Activated naive CD8-positive, alpha-beta T cell treated with anti-CD3 and anti-CD28 coated beads for 36 hours (primary cell): ENCODE measurements at regions not wholly inside any gene's neighbourhood (a gene's known extent, or its start where the extent isn't known, plus 50 kb on each side); places are given as distances from the start of the nearest gene placed in this dataset.
"Not testable (repeated sequence)": the region's sequence is repeated elsewhere in the genome, so short reads cannot be mapped to it uniquely, and the experiment has no call there.

ENCODE experiments used
- DNase-seq: peaks from one replicate; pipeline ENCODE4 v3.0.0; 2021
- H3K27ac Mint-ChIP-seq: one replicate; pipeline ENCODE4 v1.8.0; 2022; ENCODE audit warnings: mild to moderate bottlenecking, moderate library complexity, mixed read lengths
- H3K27me3 Mint-ChIP-seq: one replicate; pipeline ENCODE4 v1.8.0; 2022; ENCODE audit warnings: mild to moderate bottlenecking, mixed read lengths
- H3K36me3 Mint-ChIP-seq: one replicate; pipeline ENCODE4 v1.8.0; 2021; ENCODE audit warnings: mild to moderate bottlenecking, mixed read lengths
- H3K4me1 Mint-ChIP-seq: one replicate; pipeline ENCODE4 v1.8.0; 2021; ENCODE audit warnings: mixed read lengths
- H3K4me3 Mint-ChIP-seq: one replicate; pipeline ENCODE4 v1.8.0; 2022; ENCODE audit warnings: mild to moderate bottlenecking, moderate library complexity, mixed read lengths
- H3K9me3 Mint-ChIP-seq: one replicate; pipeline ENCODE4 v1.8.0; 2022; ENCODE audit warnings: mixed read lengths

DNA sequence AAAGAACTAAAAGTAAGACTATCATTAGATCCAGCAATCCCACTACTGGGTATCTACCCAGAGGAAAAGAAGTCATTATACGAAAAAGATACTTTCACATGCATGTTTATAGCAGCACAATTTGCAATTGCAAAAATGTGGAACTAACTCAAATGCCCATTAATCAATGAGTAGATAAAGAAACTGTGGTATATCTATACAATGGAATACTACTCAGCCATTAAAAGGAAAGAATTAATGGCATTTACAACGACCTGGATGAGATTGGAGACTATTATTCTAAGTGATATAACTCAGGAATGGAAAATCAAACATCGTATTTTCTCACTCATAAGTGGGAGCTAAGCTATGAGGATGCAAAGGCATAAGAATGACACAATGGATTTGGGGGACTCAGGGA, 80.5 kb upstream of the KDM7A start:
- H3K4me1 Mint-ChIP-seq: peaks cover 22% of the 10 kb centered on the region
- not testable (repeated sequence) for H3K36me3 Mint-ChIP-seq, H3K27me3 Mint-ChIP-seq, DNase-seq, H3K27ac Mint-ChIP-seq, H3K9me3 Mint-ChIP-seq, H3K4me3 Mint-ChIP-seq

DNA sequence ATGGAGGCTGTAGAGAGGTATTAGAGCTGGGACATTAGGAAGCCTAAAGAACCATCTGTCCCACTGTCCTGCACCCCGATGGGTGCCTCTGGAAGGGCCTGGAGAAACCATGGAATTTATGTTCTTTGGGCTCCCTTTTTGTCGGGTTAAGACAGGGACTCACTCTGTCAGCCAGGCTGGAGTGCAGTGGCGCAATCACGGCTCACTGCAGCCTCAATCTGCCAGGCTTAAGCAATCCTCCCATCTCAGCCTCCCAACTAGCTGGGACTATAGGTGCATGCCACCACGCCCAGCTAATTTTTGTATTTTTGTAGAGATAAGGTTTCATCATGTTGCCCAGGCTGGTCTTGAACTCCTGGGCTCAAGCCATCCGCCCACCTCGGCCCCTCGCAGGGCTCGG, 78.2 kb upstream of the KDM7A start:
- H3K9me3 Mint-ChIP-seq, H3K36me3 Mint-ChIP-seq, H3K27ac Mint-ChIP-seq, H3K27me3 Mint-ChIP-seq, H3K4me3 Mint-ChIP-seq, DNase-seq: not testable (repeated sequence)
- peaks cover 17% of the 10 kb centered on the region for H3K4me1 Mint-ChIP-seq

DNA sequence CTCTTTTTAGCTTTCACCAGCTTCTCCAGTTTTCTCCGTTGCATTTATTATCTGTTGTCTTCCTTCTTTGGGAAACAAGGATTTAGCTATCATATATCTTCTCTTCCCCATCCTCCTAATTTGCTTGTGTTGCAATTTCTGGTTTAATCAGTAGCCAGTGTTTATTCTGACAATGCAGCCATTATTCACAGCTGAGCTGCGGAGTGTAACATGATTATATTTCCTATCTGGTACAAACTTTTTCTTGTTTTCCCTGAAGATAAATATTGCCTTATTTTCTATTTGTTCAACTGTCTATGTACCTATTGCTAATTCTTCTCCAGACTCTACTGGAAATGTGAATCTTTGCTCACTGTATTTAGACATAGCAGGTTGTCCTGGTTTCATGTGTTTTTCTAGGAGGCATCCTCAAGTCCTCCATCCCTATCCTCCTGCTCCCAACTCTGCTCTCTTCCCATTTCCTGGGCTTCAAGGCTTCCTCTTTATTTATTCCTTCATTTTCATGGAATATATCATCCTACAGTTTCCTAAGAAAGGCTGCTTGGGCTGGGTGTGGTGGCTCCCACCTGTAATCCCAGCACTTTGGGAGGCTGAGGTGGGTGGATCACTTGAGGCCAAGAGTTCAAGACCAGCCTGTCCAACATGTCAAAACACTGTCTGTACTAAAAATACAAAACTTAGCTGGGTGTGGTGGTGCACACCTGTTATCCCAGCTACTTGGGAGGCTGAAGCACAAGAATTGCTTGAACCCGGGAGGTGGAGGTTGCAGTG, 72.4 kb upstream of the KDM7A start:
- H3K4me1 Mint-ChIP-seq: peaks cover 17% of the 10 kb centered on the region
- H3K9me3 Mint-ChIP-seq: no peaks in the 10 kb centered on the region
- H3K36me3 Mint-ChIP-seq: no peaks in the 10 kb centered on the region
- no peak overlapping the region for H3K4me3 Mint-ChIP-seq
- H3K27me3 Mint-ChIP-seq: no peaks in the 10 kb centered on the region
- H3K27ac Mint-ChIP-seq: no peak overlapping the region
- no peak for DNase-seq

DNA sequence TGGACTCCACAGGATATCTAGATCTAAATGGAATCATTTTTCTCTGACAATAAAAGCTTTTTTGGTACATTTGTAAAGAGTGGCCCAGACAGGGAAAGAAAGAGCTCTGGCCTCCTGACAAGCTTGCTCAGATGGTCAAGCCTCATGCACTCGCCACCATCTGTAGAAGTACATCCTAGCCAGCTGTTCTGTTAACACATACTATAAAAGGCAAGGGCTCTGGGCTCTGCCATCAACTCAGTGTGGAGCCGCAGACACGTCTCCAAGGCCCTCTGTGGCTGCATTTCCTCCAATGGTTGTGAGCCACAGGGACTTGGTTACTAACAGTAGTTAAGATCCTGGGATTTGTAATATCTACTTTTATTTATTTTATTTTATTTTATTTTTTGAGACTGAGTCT, 70.8 kb upstream of the KDM7A start:
- no peaks in the 10 kb centered on the region for H3K27me3 Mint-ChIP-seq
- no peak overlapping the region for H3K4me3 Mint-ChIP-seq

DNA sequence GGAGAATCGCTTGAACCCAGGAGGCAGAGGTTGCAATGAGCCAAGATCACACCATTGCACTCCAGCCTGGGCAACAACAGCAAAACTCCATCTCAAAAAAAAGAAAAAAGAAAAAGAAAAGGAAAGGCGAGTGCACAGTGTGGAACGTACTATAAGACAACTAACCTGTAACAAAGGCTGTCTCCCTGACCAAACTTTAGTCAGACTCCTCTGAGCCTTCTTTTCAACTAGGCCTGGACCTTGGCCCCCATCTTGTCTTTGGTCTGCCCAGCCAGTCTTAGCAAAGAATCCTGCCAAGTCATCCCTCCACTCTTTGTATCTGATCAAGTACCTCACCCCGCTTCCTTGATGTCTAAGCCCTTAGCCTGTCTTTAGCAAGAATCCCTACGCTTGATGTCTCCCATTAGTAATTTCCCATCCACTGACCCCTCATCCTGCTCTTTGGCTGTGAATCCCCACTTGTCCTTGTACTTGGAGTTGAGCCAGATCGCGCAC, 68.9 kb upstream of the KDM7A start:
- H3K9me3 Mint-ChIP-seq: no peaks in the 10 kb centered on the region
- H3K36me3 Mint-ChIP-seq: no peaks in the 10 kb centered on the region
- DNase-seq: no peak
- H3K4me1 Mint-ChIP-seq: peaks cover 14% of the 10 kb centered on the region
- no peak overlapping the region for H3K27ac Mint-ChIP-seq
- no peaks in the 10 kb centered on the region for H3K27me3 Mint-ChIP-seq
- no peak overlapping the region for H3K4me3 Mint-ChIP-seq

More for the DNA sequence above, 70.8 kb upstream of the KDM7A start:
- no peak overlapping the region for H3K27ac Mint-ChIP-seq
- no peak for DNase-seq
- H3K9me3 Mint-ChIP-seq: no peaks in the 10 kb centered on the region
- H3K4me1 Mint-ChIP-seq: peaks cover 10% of the 10 kb centered on the region
- H3K36me3 Mint-ChIP-seq: no peaks in the 10 kb centered on the region

DNA sequence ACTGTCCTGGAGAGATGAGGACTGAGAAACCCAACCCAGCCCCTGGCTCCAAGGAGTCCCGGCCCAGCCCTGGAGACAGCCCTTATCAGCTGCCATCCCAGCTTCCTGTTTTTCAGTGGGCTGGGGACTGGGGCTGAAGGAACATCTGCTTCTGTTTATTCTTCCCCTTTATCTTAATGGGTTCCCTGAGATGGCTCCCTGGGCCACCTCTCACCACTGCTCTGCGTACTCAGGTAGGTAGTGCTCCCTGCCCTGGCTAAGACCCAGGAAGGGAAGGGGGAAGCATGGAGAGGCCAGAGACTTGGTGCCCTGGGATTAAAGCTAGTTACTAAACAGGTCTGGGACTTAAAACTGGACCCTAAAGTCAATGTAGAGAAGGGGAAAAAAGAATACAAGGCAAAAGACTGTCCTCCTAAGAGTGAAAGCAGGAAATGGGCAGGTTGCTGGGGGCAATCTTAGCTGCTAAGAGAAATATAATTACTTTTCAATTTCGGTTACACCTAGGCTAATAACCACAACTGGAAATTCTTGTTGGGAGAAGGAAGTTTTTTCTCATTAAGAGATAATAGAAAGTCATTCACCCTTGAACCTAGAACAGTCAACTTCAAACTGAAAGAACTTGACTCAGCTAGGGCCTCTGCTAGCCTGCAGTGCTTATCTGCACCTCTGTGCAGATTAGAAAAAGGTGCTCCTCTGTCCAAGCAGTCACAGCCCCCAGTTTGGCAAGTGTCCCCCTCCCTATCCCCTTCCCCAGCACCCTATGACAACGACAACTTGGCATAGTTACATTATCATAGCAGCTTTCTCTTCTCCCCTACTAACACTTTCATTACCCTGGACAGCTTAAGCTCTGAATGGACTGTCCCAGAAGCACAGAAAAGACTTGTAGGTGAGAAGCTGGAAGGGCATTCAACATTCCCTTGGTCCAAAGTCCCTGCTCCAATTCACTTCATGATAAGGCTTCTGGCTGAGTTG, 65.6 kb upstream of the KDM7A start:
- DNase-seq: no peak
- H3K36me3 Mint-ChIP-seq: no peaks in the 10 kb centered on the region
- peak overlapping the region; percentile 54 for H3K27ac Mint-ChIP-seq
- no peak overlapping the region for H3K4me3 Mint-ChIP-seq
- peaks cover 20% of the 10 kb centered on the region for H3K4me1 Mint-ChIP-seq
- no peaks in the 10 kb centered on the region for H3K27me3 Mint-ChIP-seq
- no peaks in the 10 kb centered on the region for H3K9me3 Mint-ChIP-seq

DNA sequence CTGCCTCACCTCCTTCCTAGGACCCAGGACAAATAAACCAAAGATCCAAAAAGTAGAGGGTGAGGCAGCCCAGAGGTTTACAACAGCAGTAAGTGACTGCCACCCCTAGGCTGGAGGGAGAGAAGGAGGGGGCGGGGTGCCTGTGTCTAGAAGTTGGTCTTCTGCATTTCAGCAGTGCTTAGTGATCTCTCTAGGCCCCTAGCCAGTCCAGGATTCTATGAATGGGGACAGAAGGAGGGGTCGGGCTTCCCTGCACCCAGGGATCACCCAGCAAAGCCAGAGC, 62.8 kb upstream of the KDM7A start:
- Mint-ChIP-seq H3K27me3 (no peaks in the 10 kb centered on the region), H3K4me1 (peaks cover 20% of the 10 kb centered on the region), H3K9me3 (no peaks in the 10 kb centered on the region), H3K27ac (no peak overlapping the region), H3K4me3 (no peak overlapping the region), H3K36me3 (no peaks in the 10 kb centered on the region)
- DNase-seq: no peak

DNA sequence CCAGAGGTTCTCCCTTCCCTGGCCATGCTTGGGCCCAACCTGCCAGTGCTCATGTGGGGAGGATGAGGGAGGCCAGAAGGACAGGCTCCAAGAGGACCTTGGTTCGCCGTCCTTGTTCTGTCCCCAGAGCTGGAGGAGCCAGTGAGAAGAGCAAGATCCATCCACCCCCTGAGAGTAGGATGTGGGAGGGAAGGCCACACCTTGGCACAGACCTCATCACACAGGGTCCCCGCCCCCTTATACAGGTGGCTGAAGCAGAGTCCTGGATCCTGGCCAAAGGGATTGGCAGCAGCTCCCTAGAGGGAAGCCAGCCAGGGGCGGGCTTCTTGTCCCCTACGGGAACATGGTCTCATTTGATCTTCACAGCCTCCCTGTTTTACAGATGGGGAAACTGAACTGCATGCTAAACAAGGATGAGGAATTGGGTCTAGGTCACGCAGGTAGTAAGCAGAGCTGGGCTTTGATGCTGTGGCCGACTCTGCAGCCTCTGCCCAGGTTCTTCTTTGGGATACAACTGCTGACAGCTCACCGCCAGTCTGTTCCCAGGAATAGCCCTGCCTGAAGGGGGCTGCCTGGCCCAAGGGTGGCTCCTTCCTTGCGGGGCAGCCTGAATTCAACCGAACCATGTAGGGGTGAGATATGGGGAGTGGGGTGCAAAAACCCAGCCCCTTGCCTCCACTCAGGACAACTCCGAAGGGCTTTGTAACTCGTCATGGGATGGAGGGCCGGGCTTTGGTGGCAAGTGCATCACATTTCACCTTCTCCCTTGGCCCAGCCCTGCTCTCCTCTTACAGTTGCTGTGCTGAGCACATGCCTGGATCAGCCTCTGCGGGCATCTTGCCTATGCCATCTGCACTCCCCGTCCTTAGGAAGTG, 62.2 kb upstream of the KDM7A start:
- Mint-ChIP-seq H3K9me3 (no peaks in the 10 kb centered on the region), H3K4me1 (peaks cover 20% of the 10 kb centered on the region), H3K27me3 (no peaks in the 10 kb centered on the region), H3K36me3 (no peaks in the 10 kb centered on the region), H3K27ac (no peak overlapping the region), H3K4me3 (no peak overlapping the region)
- no peak for DNase-seq

DNA sequence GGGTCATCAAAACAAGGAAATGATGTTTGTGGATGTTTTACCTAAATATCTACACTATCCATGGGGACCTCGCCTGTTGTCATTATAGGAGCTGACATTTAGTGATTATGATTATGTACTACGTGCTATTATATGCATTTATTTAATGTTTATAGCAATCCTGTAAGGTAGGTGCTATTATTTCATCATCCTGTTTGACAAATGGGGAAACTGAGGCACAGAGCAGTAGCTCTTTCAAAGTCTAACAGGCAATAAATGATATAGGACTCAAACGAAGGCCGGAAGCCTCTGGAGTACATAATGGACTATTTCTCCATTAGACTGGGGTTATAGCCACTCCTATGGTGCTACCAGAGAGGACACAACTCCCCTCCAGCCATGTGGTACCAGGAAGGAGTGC, 60.6 kb upstream of the KDM7A start:
- no peak overlapping the region for H3K4me3 Mint-ChIP-seq
- no peak overlapping the region for H3K27ac Mint-ChIP-seq
- H3K4me1 Mint-ChIP-seq: peaks cover 18% of the 10 kb centered on the region
- no peak for DNase-seq
- H3K9me3 Mint-ChIP-seq: no peaks in the 10 kb centered on the region
- no peaks in the 10 kb centered on the region for H3K27me3 Mint-ChIP-seq
- H3K36me3 Mint-ChIP-seq: peaks cover 5% of the 10 kb centered on the region

DNA sequence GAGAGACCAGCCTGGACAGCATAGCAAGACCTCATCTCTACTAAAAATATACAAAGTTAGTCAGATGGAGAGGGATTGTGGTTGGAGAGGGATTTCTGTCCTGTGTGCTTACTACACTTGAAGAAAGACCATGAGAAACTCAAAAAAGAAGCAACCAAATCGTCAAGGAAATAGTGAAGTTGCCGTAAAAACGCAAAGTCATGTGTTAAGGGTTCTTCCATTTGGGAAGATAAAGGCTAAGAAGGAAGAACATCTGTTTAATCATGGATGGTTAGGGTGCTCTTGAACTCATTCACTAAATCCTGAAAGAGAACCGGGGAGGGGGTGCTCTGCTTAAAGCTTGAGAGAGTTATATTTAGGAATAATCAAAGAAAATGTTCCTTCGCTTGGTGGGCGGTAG, 59.8 kb upstream of the KDM7A start:
- H3K27me3 Mint-ChIP-seq: no peaks in the 10 kb centered on the region
- H3K27ac Mint-ChIP-seq: no peak overlapping the region
- peaks cover 19% of the 10 kb centered on the region for H3K4me1 Mint-ChIP-seq
- no peaks in the 10 kb centered on the region for H3K9me3 Mint-ChIP-seq
- no peak for DNase-seq
- peaks cover 5% of the 10 kb centered on the region for H3K36me3 Mint-ChIP-seq
- no peak overlapping the region for H3K4me3 Mint-ChIP-seq

DNA sequence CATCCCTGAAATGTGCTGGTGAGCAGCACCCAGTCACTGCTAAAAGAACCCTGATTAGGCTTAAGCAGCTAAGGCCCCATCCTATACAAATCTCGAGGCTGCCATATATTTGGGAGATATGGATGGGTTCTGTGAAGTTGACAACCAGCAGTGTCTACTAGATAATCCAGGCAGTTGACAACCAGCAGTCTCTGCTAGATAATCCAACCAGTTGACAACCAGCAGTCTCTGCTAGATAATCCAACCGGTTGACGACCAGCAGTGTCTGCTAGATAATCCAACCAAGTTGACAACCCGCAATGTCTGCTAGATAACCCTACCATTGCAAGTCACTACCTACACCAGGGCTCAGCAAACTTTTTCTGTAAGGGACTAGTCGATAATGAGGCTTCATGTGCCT, 58.3 kb upstream of the KDM7A start:
- Mint-ChIP-seq H3K36me3 (peaks cover 5% of the 10 kb centered on the region), H3K27me3 (no peaks in the 10 kb centered on the region), H3K4me1 (peaks cover 22% of the 10 kb centered on the region), H3K27ac (no peak overlapping the region), H3K4me3 (no peak overlapping the region), H3K9me3 (no peaks in the 10 kb centered on the region)
- no peak for DNase-seq

DNA sequence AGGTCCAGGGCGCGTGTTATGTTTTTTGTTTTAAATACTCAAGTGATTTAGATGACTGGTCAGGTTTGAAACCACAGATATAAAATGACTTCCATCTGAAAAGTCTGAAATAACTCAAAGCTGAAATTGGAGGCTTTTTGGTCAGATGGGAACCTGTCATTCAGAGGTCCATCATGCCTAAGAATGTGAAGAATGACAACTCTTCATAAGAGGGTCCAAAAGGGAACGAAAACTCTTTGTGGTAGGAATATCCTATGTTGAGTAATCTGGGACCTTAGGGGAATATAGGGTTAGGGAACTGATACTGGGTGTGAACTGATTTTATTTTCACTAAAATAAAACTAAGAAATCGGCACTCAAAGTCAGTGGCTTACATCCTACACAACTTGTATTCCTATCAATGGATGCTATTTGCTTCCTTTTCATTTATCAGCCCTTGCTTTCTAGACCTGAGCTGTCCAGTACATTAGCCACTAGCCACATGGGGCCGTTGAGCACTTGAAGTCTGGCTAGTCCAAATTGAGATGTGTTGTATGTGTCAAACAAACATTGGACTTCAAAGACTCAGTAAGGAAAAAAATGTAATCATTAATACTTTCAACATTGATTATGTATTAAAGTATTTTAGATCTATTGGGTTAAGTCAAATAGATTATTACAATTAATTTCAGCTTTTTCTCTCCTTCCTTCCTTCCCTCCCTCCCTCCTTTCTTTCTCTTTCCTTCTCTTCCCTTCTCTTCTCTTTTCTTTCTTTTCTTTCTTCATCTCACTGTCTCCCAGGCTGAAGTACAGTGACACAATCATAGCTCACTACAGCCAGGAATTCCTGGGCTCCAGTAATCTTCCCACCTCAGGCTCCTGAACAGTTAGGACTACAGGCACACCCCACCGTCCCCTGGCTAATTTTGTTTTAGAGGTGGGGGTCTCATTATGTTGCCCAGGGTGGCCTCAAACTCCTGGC, 56.5 kb upstream of the KDM7A start:
- Mint-ChIP-seq H3K36me3 (peaks cover 5% of the 10 kb centered on the region), H3K4me1 (peaks cover 24% of the 10 kb centered on the region), H3K27me3 (no peaks in the 10 kb centered on the region), H3K4me3 (peak overlapping the region; percentile 87), H3K9me3 (no peaks in the 10 kb centered on the region), H3K27ac (no peak overlapping the region)
- DNase-seq: no peak

DNA sequence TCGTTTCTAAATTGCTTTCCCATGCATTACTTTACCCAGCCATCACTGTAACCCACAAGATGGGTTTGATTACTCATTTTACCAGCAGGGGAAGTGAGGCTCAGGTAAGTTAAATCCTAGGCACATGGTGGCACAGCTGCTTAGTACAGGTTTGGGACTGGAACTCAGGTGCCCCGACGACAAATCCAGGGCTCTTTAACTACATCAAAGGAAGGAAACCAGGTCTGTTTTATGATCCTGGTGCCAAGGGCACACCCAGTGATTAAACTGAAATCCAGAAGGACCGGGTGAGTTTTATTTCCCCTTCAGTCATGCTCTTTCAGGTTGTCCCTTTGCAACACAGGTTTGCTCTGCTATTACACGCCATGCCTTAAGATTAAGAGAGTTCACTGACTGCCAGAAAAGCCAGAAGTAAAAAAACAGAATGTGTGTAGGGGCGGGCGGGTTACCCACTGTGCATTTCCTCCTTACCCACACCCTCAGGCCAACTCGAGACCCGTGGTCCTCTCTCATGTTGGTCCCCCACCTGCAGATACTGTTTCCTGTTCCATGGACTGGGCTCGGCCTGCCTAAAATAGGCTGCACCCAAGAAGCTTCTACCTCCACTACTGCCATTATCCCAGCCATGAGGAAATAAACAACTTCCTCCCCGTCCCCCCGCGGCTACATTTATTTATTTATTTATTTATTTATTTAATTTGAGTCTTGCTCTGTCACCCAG, 55.1 kb upstream of the KDM7A start:
- Mint-ChIP-seq H3K4me3 (peak overlapping the region; percentile 87), H3K36me3 (peaks cover 5% of the 10 kb centered on the region), H3K27ac (peak overlapping the region; percentile 96), H3K9me3 (no peaks in the 10 kb centered on the region), H3K4me1 (peaks cover 26% of the 10 kb centered on the region), H3K27me3 (no peaks in the 10 kb centered on the region)
- no peak for DNase-seq
